CD4-positive, alpha-beta T cell treated with Interferon alpha-2 for 1 hour (primary cell): ENCODE measurements at regions not wholly inside any gene's neighbourhood (a gene's known extent, or its start where the extent isn't known, plus 50 kb on each side); places are given as distances from the start of the nearest gene placed in this dataset.
"Not testable (repeated sequence)": the region's sequence is repeated elsewhere in the genome, so short reads cannot be mapped to it uniquely, and the experiment has no call there.

Experiments used
- DNase-seq, 2 donors: peaks; one replicate each; pipeline ENCODE4 v3.0.0-alpha.2; 2020 to 2022

DNA sequence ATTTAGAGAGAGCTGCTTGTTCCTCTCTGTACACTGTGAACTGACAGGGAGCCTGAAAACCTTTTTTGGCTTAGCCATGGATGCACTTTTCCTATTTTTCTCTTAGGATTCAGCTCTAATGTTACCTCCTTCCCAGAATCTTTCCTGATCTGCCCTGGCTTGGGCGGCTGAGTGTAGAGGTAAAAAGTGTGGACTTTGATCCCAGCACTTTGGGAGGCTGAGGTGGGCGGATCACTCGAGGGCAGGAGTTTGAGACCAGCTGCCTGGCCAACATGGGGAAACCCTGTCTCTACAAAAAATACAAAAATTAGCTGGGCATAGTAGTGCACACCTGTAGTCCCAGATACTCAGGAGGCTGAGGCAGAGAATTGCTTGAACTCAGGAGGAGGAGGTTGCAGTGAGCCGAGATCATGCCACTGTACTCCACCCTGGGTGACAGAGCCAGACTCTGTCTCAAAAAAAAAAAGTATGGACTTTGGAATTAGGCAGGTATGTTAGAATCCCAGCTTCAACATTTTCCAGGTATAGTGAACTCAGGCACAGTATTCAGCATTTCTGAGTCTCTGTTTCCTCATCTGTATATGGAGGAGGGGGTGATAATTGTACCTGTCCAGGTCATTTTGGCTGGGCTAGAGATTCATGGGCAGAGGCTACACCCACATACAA is 212.5 kb upstream of the EEF2KMT start:
- DNase-seq: no peak

- DNase-seq: no peak
Measured at GRCh38 chr16:5305023-5305422, 207.4 kb upstream of the EEF2KMT start.

DNA sequence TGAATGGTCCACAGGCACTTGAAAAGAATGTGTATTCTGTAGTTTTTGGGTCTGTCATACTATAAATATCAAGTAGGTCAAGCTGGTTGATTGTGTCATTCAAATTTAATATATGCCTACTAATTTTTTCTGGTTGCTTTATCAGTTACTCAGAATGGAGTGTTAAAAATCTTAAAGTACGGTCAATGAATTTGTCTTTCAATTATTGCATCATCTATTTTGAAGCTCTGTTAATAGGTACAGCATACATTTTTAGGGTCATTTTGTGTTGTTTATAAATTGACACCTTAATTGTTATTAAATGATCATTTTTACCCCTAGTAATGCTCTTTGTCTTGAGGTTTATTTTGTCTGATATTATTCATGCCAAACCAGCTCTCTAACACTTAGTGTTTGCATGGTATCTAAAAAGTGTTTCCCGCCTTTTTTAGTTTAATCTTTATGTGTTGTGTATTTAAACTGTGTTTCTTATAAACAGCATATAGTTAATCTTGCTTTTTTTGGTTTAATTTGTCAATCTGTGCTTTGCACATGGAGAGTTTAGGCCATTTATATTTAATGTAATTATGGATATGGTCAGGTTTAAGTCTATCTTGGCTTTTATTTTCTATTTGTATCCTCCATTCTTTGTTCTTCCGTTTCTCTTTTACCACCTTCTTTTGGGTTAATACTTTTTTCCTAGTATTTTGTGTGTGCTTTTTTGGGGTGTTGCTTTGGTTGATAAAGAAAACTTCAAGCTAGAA is 204.9 kb upstream of the EEF2KMT start:
- DNase-seq: no peak

- DNase-seq: no peak
Measured at GRCh38 chr16:5298202-5298601, 200.6 kb upstream of the EEF2KMT start.

DNA sequence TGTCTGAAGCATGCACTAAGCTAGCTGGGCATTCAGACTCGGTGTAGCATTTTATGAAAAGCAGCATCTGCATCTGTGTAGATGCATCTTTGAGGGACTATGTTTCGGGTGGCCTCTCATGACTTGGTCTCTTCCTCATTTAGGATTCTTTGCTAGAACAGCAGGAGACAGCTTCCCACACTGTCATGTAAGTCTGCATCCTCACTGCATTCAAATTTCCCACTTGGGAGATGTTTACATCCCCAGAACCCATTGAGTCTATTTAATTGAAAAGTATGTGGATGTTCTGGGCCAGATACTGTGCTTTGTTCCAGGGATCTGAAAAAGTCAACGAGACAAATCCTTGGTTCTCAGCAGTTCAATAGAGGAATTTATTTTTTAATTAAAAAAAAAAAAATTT is 198.6 kb upstream of the EEF2KMT start:
- DNase-seq: no peak

- DNase-seq: not testable (repeated sequence)
Measured at GRCh38 chr16:5295304-5295703, 197.7 kb upstream of the EEF2KMT start.

DNA sequence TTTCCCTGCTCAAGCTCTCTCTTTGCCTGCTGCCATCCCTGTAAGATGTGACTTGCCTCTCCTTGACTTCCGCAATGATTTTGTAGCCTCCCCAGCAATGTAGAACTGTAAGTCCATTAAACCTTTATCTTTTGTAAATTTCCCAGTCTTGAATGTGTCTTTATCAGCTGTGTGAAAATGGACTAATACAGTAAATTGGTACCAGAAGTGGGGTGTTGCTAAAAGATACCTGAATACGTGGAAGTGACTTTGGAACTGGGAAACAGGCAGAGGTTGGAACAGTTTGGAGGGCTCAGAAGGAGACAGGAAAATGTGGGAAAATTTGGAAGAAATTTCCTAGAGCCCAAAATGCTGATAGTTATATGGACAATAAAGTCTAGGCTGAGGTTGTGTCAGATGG is 184.6 kb upstream of the EEF2KMT start:
- DNase-seq: not testable (repeated sequence)

- no peak for DNase-seq
Measured at GRCh38 chr16:5257462-5257861, 159.9 kb upstream of the EEF2KMT start.

GRCh38 chr16:5252791-5253190 is 155.2 kb upstream of the EEF2KMT start:
- DNase-seq: no peak

- not testable (repeated sequence) for DNase-seq
Measured at GRCh38 chr16:5247403-5247802, 149.8 kb upstream of the EEF2KMT start.

GRCh38 chr16:5240278-5240626 is 142.7 kb upstream of the EEF2KMT start:
- DNase-seq: not testable (repeated sequence)

- peak; percentile 4 to 49 for DNase-seq
Measured at GRCh38 chr16:5239472-5240277, 142.1 kb upstream of the EEF2KMT start.

DNA sequence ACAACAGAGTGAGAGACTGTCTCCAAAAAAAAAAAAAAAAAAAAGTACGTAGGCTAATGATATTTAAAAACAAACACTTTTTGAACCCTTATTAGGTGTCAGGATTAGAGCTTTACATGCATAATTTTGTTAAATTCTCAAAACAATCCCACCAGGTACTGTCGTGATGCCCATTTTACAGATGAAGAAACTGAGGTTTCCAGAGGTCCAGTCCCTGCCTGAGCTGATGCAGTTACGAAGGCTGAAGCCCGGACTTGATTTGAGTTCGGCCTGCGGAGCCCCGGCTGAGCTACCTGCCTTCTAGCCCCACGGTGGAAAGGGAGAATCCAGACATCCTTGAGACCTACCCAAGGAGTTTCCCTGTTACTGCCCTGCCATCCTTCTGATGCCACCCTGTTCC is 137.5 kb upstream of the EEF2KMT start:
- DNase-seq: no peak

GRCh38 chr16:5234295-5235050 is 136.9 kb upstream of the EEF2KMT start:
- no peak for DNase-seq

DNA sequence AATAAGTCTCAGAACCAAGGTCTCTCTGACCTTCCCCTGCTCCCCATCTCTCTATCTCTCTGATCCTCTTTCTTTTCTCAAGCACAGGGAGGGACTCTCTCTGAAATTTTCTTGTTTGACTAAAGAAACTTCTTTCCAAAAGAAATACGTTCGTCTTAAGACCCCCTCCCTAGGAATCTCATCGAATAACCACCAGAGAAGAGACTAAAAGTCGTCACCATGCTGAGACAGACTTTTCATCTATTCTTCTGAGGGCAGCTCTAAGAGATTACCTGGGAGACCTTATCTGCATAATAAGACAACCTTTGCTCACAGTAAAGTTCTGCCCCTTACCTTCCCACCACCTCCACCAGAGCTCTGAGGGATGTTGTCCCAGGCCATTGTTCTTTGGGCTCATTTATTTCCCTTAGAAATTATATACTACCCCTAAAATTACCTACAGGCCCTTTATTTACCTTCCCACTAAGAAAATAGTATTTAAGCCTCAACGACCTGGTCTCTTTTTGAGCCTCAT is 133.7 kb upstream of the EEF2KMT start:
- DNase-seq: no peak

GRCh38 chr16:5228369-5228768 is 130.8 kb upstream of the EEF2KMT start:
- DNase-seq: no peak

DNA sequence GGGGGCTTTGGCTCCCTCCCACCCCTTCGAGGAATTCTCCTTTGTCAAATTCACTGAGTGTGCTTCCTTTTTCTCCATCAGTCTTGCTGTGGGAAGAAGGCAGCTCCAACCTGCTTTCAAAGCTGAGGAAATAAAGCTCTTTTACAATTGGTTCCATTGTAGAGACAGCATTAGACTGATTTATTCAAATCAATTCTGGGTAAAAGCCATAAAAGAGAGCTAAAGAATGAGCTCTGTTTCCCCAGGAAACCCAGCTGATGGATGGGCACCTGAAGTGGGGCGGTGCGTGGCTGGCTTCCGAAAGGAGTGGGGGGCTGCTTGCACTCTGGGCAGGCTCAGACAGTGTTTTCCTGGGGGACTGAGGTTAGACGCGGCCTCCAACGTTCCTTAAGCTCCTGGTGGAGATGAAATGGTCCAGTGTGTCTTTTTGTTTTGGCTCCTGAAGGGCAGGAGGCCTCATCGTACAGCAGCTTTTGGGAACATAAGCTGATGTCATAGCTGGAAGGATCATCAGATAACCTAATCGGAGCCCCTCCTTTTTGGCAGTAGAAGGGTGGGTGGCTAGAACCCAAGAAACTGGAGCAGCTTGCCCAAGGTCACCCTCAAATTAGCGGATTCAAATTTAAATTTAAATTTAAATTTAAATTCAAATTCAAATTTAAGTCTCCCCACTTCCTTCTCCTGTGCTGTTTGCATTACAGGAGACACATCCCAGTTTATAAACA is 128.5 kb upstream of the EEF2KMT start:
- no peak for DNase-seq

- DNase-seq: no peak
Measured at GRCh38 chr16:5222761-5223160, 125.2 kb upstream of the EEF2KMT start.

GRCh38 chr16:5221831-5222230 is 124.2 kb upstream of the EEF2KMT start:
- DNase-seq: not testable (repeated sequence)

- DNase-seq: no peak
Measured at GRCh38 chr16:5220705-5221104, 123.1 kb upstream of the EEF2KMT start.

DNA sequence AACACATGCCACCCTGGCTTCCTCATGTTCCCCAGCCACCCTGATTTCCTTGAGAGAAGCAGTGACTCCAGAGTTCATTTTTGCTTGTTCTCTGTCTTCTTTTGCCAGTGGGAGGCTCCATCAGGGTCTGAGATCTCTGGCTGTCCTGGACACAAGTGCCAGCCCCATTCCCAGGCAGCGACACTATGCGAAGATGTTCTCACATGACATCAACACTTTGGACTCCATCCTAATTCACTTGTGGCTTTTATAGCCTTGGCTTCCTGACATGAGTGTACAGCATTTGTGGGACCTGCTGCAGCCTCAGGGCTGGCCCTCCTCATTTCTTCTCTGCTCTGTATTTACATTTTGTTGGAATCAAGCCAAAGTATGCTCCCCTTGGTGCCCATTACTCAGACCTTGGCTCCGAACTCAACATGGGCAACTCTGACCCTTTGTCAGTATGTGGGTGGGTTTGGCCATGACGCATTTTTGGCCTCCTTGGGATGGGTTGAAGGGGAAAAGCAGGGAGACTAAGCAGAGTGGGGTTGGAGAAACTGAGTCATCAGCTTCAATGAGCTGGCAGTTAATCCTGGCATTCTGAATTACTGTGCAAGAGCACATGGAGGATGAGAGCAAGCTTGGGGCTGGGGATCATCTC is 119.0 kb upstream of the EEF2KMT start:
- DNase-seq: no peak

GRCh38 chr16:5215901-5216300 is 118.3 kb upstream of the EEF2KMT start:
- no peak for DNase-seq
